ENCODE measurements at regions not wholly inside any gene's neighbourhood (a gene's known extent, or its start where the extent isn't known, plus 50 kb on each side); places are given as distances from the start of the nearest gene placed in this dataset.

DNA sequence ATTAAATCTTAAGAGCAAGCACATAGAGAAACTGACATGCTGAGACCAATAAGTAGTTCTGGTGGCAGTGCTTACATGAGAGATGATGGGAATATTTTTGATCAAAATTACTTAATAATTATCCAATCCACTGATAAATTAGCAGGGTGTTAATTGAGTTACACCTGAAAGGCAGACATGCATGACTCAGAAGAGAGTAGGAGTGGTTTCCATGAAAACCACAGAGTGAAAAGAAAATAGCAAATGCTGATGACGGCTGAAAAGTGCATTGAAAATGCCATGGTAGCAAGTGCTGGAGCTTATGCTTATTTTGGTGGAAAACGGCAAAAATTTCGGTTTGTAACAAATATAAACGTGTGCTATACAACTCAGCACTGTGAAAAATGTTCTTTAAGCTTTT, 267.8 kb upstream of the LRRN1 start:
- Mint-ChIP-seq H3K27ac (no peak overlapping the region), H3K9me3 (no peaks in the 10 kb centered on the region), H3K4me3 (no peak overlapping the region), H3K36me3 (peaks cover 2% of the 10 kb centered on the region), H3K27me3 (no peaks in the 10 kb centered on the region), H3K4me1 (peaks cover 0 to 1% (median 0%) of the 10 kb centered on the region in 3 donors)

DNA sequence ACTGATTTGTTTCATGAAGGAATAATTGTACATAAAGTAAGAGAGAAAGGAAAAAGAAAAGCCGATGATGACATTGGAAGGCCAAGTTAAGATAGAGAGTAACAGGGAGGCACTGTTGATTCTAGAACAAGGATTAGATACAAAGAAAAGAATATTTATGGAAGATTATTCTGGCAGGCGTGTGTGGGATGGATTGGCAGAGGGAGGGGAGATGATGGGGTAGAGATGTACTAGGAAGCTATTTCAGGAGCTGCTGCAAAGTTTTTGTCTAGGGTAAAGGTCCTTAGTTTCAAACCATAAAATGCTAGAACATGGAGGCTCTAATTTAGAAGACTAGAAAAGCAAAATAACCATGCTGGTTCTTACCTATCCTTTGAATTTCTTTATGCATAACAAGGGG, 280.0 kb upstream of the LRRN1 start:
- peak overlapping the region in 1 of 3 donors; percentile 73 for H3K27ac Mint-ChIP-seq

DNA sequence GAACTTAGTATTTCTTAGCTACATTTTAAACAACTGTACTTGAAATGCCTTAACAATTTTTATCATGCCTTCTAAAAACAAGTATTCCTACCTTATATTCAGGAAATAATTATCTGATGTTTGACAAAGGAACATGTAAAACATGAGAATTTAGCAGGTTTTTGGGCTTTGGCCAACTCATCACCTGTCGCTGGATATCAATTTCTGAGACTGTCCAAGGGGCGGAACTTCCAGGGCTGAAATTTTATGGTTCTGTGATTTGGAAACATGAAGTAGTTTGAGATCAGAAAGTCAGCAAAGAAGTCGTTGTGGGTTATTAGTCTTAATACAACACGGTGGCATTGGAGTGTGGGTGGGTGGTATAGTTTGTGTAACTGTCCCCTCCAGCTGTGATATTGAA, 282.2 kb upstream of the LRRN1 start:
- peaks cover 0 to 2% (median 0%) of the 10 kb centered on the region in 3 donors for H3K9me3 Mint-ChIP-seq
- H3K27ac Mint-ChIP-seq, result no peak overlapping the region
- no peak overlapping the region for H3K4me3 Mint-ChIP-seq
- H3K27me3 Mint-ChIP-seq, result peaks cover 4% of the 10 kb centered on the region
- H3K36me3 Mint-ChIP-seq, result no peaks in the 10 kb centered on the region
- no peaks in the 10 kb centered on the region for H3K4me1 Mint-ChIP-seq

More for the DNA sequence above, 280.0 kb upstream of the LRRN1 start:
- H3K9me3 Mint-ChIP-seq, result no peaks in the 10 kb centered on the region
- no peaks in the 10 kb centered on the region for H3K36me3 Mint-ChIP-seq
- H3K4me1 Mint-ChIP-seq, result no peaks in the 10 kb centered on the region
- no peak overlapping the region for H3K4me3 Mint-ChIP-seq
- H3K27me3 Mint-ChIP-seq, result peaks cover 4% of the 10 kb centered on the region

DNA sequence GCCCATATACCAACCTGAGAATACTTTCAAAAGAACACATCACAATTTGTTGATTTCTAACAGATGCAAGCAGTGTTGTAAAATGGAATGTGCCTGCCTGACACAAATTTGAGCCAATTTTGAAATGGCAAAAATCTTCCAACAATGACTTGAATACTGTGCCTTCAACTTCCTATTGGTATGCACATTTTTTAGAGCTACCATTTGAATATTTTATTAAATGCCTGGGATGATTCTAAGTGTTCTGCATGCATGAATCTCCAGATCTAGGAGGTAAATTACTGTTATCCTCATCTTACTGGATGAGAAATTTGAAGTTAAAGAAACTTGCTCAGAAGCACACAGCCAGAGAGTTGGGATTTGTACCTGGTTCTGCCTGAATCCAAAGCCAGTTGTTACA, 282.8 kb upstream of the LRRN1 start:
- Mint-ChIP-seq H3K4me1 (no peaks in the 10 kb centered on the region), H3K27ac (no peak overlapping the region), H3K36me3 (no peaks in the 10 kb centered on the region), H3K4me3 (no peak overlapping the region), H3K27me3 (peaks cover 4% of the 10 kb centered on the region), H3K9me3 (peaks cover 0 to 2% (median 0%) of the 10 kb centered on the region in 3 donors)

DNA sequence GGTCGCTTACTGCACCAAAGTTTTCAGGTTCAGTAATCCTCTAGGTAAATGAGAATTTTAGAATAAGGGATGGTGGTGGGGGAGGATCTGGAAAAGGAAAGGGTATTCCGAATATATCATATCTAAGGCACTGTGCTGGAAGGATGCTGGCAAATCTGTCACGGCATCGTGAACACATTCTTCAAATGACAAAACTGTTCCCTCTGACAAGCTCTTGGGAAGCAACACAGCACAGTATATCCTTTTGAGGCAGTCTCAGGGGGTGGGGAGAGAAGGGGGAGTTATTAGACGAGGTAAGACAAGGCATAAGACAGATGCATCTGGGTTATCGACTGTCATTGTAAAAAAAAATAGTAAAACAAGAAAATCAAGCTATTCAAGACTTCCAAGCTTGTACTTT, 289.6 kb upstream of the LRRN1 start:
- no peak overlapping the region for H3K27ac Mint-ChIP-seq
- H3K9me3 Mint-ChIP-seq, result peaks cover 0 to 2% (median 0%) of the 10 kb centered on the region in 3 donors
- H3K4me3 Mint-ChIP-seq, result no peak overlapping the region
- H3K36me3 Mint-ChIP-seq, result peaks cover 2% of the 10 kb centered on the region
- H3K4me1 Mint-ChIP-seq, result no peaks in the 10 kb centered on the region
- no peaks in the 10 kb centered on the region for H3K27me3 Mint-ChIP-seq

DNA sequence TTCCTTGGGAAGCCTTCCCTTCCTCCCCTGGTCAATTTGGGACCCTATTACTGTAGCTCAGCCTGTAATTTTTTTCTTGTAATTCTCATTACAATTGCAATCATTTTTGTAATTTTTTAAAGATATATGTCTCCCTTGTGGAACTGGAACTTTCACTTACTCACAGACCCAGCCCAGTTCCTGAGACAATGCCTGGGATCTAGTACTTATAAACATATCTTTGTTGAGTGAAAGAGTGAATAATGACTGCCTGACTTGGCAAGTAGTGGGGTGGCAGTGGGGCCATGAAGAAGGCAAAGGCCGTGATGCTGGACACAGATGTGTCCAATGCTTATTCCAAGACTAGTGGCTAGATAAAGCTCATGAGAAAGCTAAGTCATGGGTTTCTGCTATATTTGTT, 294.5 kb upstream of the LRRN1 start:
- no peaks in the 10 kb centered on the region for H3K27me3 Mint-ChIP-seq
- H3K4me1 Mint-ChIP-seq, result no peaks in the 10 kb centered on the region
- no peak overlapping the region for H3K27ac Mint-ChIP-seq
- H3K4me3 Mint-ChIP-seq, result no peak overlapping the region
- H3K9me3 Mint-ChIP-seq, result peaks cover 3 to 4% (median 4%) of the 10 kb centered on the region in 3 donors
- peaks cover 2% of the 10 kb centered on the region for H3K36me3 Mint-ChIP-seq

DNA sequence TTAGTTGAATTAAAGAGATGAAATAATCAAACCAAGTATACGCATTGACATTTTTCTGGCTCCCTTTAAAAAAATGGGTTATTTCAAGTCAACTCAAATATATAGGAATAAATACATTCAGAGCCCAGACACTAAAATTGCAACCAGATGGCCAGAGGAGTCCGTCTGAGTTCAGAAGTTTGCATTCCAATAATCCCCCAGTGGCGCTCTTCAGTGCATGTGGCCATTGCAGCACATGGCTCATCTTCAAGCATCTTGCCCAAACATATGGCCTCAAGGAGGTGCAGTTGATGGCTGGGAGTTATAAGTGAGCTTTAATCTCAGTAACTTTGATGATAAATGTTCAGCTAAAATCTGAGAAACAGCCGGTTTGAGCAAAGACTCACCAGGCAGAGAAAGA, 295.8 kb upstream of the LRRN1 start:
- Mint-ChIP-seq H3K4me3 (no peak overlapping the region), H3K27me3 (no peaks in the 10 kb centered on the region), H3K36me3 (peaks cover 2% of the 10 kb centered on the region), H3K4me1 (no peaks in the 10 kb centered on the region), H3K27ac (no peak overlapping the region), H3K9me3 (peaks cover 3 to 4% (median 4%) of the 10 kb centered on the region in 3 donors)

DNA sequence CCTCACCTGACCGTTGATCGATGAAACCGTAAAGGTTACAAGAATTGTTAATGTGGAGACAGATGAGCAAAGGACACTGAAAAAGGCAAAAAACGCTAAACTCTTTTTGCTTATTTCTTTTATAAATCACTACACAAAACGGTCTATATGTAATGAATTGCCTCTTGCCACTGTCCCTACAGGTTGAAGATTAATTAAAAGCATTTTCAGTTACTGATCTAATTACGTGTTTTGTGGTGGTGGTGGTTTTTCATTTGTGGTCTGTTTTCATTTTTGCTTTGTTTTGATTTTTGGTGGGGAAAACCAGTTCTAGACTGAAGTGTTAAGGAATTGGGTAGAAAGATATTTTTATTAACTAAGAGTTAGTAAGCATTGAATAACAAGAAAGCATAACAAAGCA, 299.2 kb upstream of the LRRN1 start:
- H3K36me3 Mint-ChIP-seq, result no peaks in the 10 kb centered on the region
- no peak overlapping the region for H3K27ac Mint-ChIP-seq
- H3K4me3 Mint-ChIP-seq, result no peak overlapping the region
- H3K27me3 Mint-ChIP-seq, result peaks cover 2% of the 10 kb centered on the region
- no peaks in the 10 kb centered on the region for H3K4me1 Mint-ChIP-seq
- H3K9me3 Mint-ChIP-seq, result peaks cover 3 to 4% (median 4%) of the 10 kb centered on the region in 3 donors

DNA sequence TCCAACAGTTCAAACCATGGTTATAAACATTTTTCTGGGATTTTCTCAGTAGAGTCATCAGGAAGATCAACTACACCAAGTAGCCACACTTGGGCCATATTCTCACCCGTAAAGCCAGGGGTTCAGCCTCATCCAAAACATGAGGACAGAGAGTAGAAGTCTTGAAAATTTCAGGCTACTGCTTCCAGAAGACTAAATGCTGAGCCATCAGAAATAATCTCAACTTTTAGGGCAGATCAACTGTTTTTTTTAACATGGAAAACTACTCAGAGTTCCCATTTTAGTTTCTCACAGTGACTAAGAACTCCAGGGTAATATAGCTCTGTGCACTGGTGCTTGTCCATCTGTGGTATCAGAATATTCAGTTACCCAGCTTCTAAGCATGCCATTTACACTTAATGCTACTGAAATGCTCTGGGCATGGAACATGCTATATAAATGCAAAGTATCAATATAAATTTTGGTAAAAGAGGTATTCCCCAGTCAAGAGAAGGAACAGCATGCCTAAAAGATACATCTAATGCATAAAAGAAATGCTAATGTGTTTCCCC, 300.1 kb upstream of the LRRN1 start:
- Mint-ChIP-seq H3K4me3 (no peak overlapping the region), H3K27me3 (peaks cover 2% of the 10 kb centered on the region), H3K36me3 (no peaks in the 10 kb centered on the region), H3K27ac (no peak overlapping the region), H3K9me3 (peaks cover 3 to 4% (median 4%) of the 10 kb centered on the region in 3 donors), H3K4me1 (no peaks in the 10 kb centered on the region)

DNA sequence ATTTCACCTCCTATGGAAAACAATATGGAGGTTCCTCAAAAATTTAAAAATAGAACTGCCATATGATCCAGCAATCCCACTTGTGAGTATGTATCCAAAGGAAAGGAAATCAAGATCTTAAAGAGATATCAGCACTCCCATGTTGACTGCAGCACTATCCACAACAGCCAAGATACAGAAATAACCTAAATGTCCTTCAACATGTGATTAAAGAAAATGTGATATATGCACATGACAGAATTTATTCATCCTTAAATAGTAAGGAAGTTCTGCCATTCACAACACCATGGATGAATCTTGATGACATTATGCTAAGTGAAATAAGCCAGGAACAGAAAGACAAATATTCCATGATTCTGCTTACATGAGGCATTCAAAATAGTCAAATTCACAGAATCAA, 303.6 kb upstream of the LRRN1 start:
- no peaks in the 10 kb centered on the region for H3K36me3 Mint-ChIP-seq
- H3K9me3 Mint-ChIP-seq, result peaks cover 3 to 9% (median 7%) of the 10 kb centered on the region in 3 donors
- no peak overlapping the region for H3K27ac Mint-ChIP-seq
- no peaks in the 10 kb centered on the region for H3K4me1 Mint-ChIP-seq
- H3K27me3 Mint-ChIP-seq, result peaks cover 4% of the 10 kb centered on the region
- no peak overlapping the region for H3K4me3 Mint-ChIP-seq

DNA sequence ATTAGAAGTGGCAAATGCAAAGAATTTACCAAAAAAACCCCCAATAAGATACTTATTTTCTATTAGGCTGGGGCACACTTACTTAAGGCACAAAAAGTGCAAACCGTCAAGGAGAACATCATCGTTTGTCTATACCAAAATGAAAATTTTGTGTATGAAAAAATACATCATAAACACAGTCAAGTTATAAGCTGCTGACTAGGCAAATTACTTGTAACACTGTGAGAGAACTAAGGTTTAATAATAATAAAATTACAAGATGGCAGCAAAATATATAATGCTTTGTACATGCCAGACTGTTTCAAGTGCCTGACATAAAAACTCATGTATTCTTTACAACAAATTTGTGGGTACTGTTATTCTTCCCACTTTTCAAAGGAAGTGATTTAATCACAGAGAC, 297.2 kb upstream of the CRBN start:
- Mint-ChIP-seq H3K27me3 (peaks cover 1% of the 10 kb centered on the region), H3K9me3 (peaks cover 0 to 5% (median 0%) of the 10 kb centered on the region in 3 donors), H3K36me3 (no peaks in the 10 kb centered on the region), H3K4me1 (no peaks in the 10 kb centered on the region), H3K4me3 (no peak overlapping the region), H3K27ac (no peak overlapping the region)

DNA sequence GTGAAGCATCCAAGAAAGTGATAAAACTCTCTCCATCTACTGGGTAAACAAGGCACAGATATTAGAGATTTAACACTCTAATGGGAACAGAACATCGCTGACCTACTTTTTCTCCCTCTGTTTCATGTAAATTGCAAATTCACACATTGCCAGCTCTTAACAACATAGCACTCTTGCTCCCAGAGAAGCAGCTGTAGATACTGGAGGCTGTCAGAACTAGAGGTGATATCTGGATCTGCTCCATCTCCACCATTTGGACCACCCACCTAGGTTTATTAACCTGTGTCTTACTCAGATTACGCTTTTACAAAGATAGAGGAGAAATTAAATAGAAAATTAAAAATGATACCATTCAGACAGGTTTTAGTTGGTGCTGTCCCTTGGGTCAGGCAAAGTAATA, 289.1 kb upstream of the CRBN start:
- no peak overlapping the region for H3K4me3 Mint-ChIP-seq
- H3K36me3 Mint-ChIP-seq, result peaks cover 2% of the 10 kb centered on the region
- no peaks in the 10 kb centered on the region for H3K9me3 Mint-ChIP-seq
- no peaks in the 10 kb centered on the region for H3K4me1 Mint-ChIP-seq
- H3K27me3 Mint-ChIP-seq, result no peaks in the 10 kb centered on the region
- no peak overlapping the region for H3K27ac Mint-ChIP-seq

DNA sequence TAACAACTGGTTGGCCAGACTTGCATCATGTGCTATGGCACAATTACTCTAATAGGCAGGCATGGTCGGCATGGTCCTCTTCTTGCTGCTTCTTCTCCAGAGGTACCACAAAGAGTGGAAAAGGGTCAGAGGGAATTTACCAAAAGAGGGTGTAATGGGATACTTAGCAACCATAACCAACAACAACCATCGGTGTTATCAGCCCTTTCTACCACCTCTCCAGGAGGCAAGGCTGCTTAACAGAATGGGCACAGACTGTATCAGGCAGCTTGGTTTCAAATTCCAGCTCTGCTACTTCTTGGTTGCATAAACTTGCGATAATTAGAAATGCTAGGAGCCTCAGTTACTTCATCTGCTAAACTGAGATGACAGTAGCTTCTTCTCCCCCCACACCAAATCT, 284.6 kb upstream of the CRBN start:
- Mint-ChIP-seq H3K27ac (no peak overlapping the region), H3K36me3 (peaks cover 2% of the 10 kb centered on the region), H3K27me3 (no peaks in the 10 kb centered on the region), H3K9me3 (no peaks in the 10 kb centered on the region), H3K4me1 (no peaks in the 10 kb centered on the region), H3K4me3 (no peak overlapping the region)

DNA sequence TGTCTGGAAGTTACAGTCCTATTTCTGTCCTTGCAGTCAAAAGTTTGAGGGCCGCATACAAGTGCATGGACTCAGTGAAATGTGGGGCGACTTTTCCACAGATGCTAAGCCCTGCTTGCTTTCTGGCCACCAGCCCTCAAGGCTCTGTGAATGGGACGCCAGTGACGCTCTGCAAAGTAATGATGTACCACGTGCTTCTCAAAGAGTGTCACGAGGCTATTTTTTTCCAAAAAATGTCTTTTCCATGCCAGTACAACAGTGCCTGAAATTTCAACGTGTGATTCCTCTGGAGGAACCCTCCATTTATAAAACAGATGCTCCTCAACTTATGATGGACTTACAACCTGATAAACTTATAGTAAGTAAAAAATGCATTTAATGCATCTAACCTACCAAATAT, 281.8 kb upstream of the CRBN start:
- Mint-ChIP-seq H3K9me3 (no peaks in the 10 kb centered on the region), H3K27me3 (no peaks in the 10 kb centered on the region), H3K4me1 (no peaks in the 10 kb centered on the region), H3K4me3 (no peak overlapping the region), H3K27ac (no peak overlapping the region), H3K36me3 (no peaks in the 10 kb centered on the region)

DNA sequence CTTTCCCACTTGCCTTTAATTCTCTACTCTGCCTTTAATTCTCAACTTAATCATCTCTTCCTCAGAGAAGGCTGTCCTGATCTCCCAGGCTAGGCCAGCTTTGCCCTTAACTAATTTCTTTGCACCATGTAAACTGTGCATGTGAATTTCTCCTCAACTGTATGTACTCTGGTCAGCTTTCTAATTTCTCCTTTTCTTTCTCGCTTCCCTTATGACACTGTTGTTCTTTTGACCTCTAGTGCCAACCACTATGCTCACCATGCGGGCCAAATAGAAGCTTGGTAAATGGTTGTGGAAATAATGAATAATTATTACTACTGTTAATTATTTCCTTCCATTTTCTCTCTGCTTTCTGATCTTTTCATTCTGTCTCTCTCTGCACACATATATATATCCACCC, 269.0 kb upstream of the CRBN start:
- H3K36me3 Mint-ChIP-seq, result no peaks in the 10 kb centered on the region
- no peak overlapping the region for H3K27ac Mint-ChIP-seq
- no peak overlapping the region for H3K4me3 Mint-ChIP-seq
- H3K4me1 Mint-ChIP-seq, result peaks cover 0 to 2% (median 0%) of the 10 kb centered on the region in 3 donors
- peaks cover 0 to 2% (median 0%) of the 10 kb centered on the region in 3 donors for H3K9me3 Mint-ChIP-seq
- peaks cover 1% of the 10 kb centered on the region for H3K27me3 Mint-ChIP-seq

DNA sequence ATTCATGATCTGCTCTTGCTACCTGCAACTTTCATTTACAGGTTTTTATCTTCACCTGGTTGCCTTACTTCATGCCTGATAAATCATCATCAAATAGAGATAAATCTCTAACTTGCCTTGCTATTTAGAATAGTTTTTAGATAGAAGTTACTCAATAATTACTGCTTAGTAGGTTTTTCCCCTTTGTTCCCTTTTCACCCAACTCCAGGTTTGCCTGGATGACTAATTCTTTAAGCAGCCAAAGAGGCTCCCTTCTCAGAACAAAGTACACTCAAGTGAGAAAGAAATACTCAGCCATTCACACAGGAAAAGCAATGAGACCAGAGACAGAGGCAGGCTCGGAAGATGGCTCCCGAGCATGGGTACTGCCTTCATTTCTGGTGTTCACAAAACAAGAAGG, 268.1 kb upstream of the CRBN start:
- no peak overlapping the region for H3K4me3 Mint-ChIP-seq
- peaks cover 1% of the 10 kb centered on the region for H3K27me3 Mint-ChIP-seq
- H3K27ac Mint-ChIP-seq, result no peak overlapping the region
- peaks cover 0 to 2% (median 0%) of the 10 kb centered on the region in 3 donors for H3K4me1 Mint-ChIP-seq
- H3K9me3 Mint-ChIP-seq, result peaks cover 0 to 4% (median 2%) of the 10 kb centered on the region in 3 donors
- H3K36me3 Mint-ChIP-seq, result no peaks in the 10 kb centered on the region
